Renal pelvis (tissue), 1 donor: ENCODE measurements at regions not wholly inside any gene's neighbourhood (a gene's known extent, or its start where the extent isn't known, plus 50 kb on each side); places are given as distances from the start of the nearest gene placed in this dataset.
"Not testable (repeated sequence)": the region's sequence is repeated elsewhere in the genome, so short reads cannot be mapped to it uniquely, and the experiment has no call there.

ENCODE experiments used
- DNase-seq: peaks from one replicate; pipeline ENCODE4 v3.0.0-alpha.2; 2013

- DNase-seq, result no peak
Observed at GRCh38 chr10:118914629-118915028, 114.9 kb upstream of the NANOS1 start.

GRCh38 chr10:118915161-118915560, 114.4 kb upstream of the NANOS1 start:
- DNase-seq, result no peak

- DNase-seq, result no peak
Observed at GRCh38 chr10:118916777-118917176, 112.7 kb upstream of the NANOS1 start.

- no peak for DNase-seq
Observed at GRCh38 chr10:118917701-118918100, 111.8 kb upstream of the NANOS1 start.

- no peak for DNase-seq
Observed at GRCh38 chr10:118918116-118918515, 111.4 kb upstream of the NANOS1 start.

- no peak for DNase-seq
Observed at GRCh38 chr10:118918587-118918986, 110.9 kb upstream of the NANOS1 start.

- no peak for DNase-seq
Observed at GRCh38 chr10:118920206-118920605, 109.3 kb upstream of the NANOS1 start.

- DNase-seq, result peak; percentile 19
Observed at GRCh38 chr10:118922226-118922625, 107.3 kb upstream of the NANOS1 start.

GRCh38 chr10:118922972-118923371, 106.5 kb upstream of the NANOS1 start:
- no peak for DNase-seq

- DNase-seq, result no peak
Observed at GRCh38 chr10:118924493-118924892, 105.0 kb upstream of the NANOS1 start.

GRCh38 chr10:118925404-118926071, 104.0 kb upstream of the NANOS1 start:
- DNase-seq, result no peak

GRCh38 chr10:118926072-118926417, 103.5 kb upstream of the NANOS1 start:
- DNase-seq, result no peak

- DNase-seq, result no peak
Observed at GRCh38 chr10:118926441-118926840, 103.1 kb upstream of the NANOS1 start.

- DNase-seq, result no peak
Observed at GRCh38 chr10:118926903-118927302, 102.6 kb upstream of the NANOS1 start.

GRCh38 chr10:118927321-118927720, 102.2 kb upstream of the NANOS1 start:
- DNase-seq, result no peak

GRCh38 chr10:118930614-118931013, 98.9 kb upstream of the NANOS1 start:
- no peak for DNase-seq

- DNase-seq, result no peak
Observed at GRCh38 chr10:118931436-118931835, 98.1 kb upstream of the NANOS1 start.

GRCh38 chr10:118932154-118932553, 97.4 kb upstream of the NANOS1 start:
- not testable (repeated sequence) for DNase-seq

GRCh38 chr10:118937226-118937625, 92.3 kb upstream of the NANOS1 start:
- no peak for DNase-seq

- DNase-seq, result no peak
Observed at GRCh38 chr10:118939211-118940007, 90.1 kb upstream of the NANOS1 start.

- no peak for DNase-seq
Observed at GRCh38 chr10:118940386-118940785, 89.1 kb upstream of the NANOS1 start.

GRCh38 chr10:118943253-118943652, 86.3 kb upstream of the NANOS1 start:
- DNase-seq, result no peak

- no peak for DNase-seq
Observed at GRCh38 chr10:118944959-118945633, 84.4 kb upstream of the NANOS1 start.
